Coronary artery (tissue), 2 donors: ENCODE measurements at regions not wholly inside any gene's neighbourhood (a gene's known extent, or its start where the extent isn't known, plus 50 kb on each side); places are given as distances from the start of the nearest gene placed in this dataset.

ENCODE experiments used
- DNase-seq: peaks from one replicate; pipeline ENCODE4 v3.0.0-alpha.2; 2017; ENCODE audit warnings: low spot score
- H3K27ac ChIP-seq, 2 donors: fragments of 200-600 bp; sonication (generic); one replicate each; pipeline ENCODE4 v1.5.1; 2016 to 2019
- H3K4me3 ChIP-seq: fragments of 200-600 bp; sonication (generic); 2 replicates; pipeline ENCODE4 v1.5.1; 2016; ENCODE audit warnings: mild to moderate bottlenecking, moderate library complexity
- CTCF ChIP-seq: fragments of 200-600 bp; sonication (generic); IDR thresholded peaks from one replicate; pipeline ENCODE4 v1.5.1; 2019; ENCODE audit warnings: antibody characterized with exemption

- TF ChIP-seq CTCF, result no peak
- Histone ChIP-seq H3K27ac (no peak overlapping the region), H3K4me3 (no peak overlapping the region)
- no peak for DNase-seq
These were observed 346.8 kb upstream of the MEOX2 start for GRCh38 chr7:16033233-16033632.

GRCh38 chr7:16028636-16029035 lies 342.2 kb upstream of the MEOX2 start:
- no peak for DNase-seq
- H3K4me3 ChIP-seq, result no peak overlapping the region
- TF ChIP-seq CTCF, result no peak
- peak overlapping the region in 1 of 2 donors; percentile 47 for H3K27ac ChIP-seq

- TF ChIP-seq CTCF, result no peak
- Histone ChIP-seq H3K27ac (peak overlapping the region; percentile 46 to 82), H3K4me3 (peak overlapping the region; percentile 12)
- no peak for DNase-seq
These were observed 341.6 kb upstream of the MEOX2 start for GRCh38 chr7:16028103-16028502.

GRCh38 chr7:16027396-16027795 lies 340.9 kb upstream of the MEOX2 start:
- Histone ChIP-seq H3K4me3 (peak overlapping the region; percentile 12), H3K27ac (peak overlapping the region; percentile 46 to 82)
- DNase-seq, result no peak
- no peak for TF ChIP-seq CTCF

- H3K4me3 ChIP-seq, result peak overlapping the region; percentile 19
- peak overlapping the region; percentile 48 to 82 for H3K27ac ChIP-seq
- TF ChIP-seq CTCF, result no peak
- DNase-seq, result no peak
These were observed 340.0 kb upstream of the MEOX2 start for GRCh38 chr7:16026253-16027020.

GRCh38 chr7:16025696-16026095 lies 339.2 kb upstream of the MEOX2 start:
- no peak for TF ChIP-seq CTCF
- no peak for DNase-seq
- H3K27ac ChIP-seq, result peak overlapping the region in 1 of 2 donors; percentile 82

GRCh38 chr7:16023503-16023902 lies 337.0 kb upstream of the MEOX2 start:
- Histone ChIP-seq H3K4me3 (no peak overlapping the region), H3K27ac (no peak overlapping the region)
- no peak for TF ChIP-seq CTCF
- DNase-seq, result no peak

More at GRCh38 chr7:16025696-16026095, 339.2 kb upstream of the MEOX2 start:
- no peak overlapping the region for H3K4me3 ChIP-seq
